ENCODE measurements at regions not wholly inside any gene's neighbourhood (a gene's known extent, or its start where the extent isn't known, plus 50 kb on each side); places are given as distances from the start of the nearest gene placed in this dataset.
A peak's percentile ranks its signal among the peaks of the same experiment; 100 is the strongest.

DNA sequence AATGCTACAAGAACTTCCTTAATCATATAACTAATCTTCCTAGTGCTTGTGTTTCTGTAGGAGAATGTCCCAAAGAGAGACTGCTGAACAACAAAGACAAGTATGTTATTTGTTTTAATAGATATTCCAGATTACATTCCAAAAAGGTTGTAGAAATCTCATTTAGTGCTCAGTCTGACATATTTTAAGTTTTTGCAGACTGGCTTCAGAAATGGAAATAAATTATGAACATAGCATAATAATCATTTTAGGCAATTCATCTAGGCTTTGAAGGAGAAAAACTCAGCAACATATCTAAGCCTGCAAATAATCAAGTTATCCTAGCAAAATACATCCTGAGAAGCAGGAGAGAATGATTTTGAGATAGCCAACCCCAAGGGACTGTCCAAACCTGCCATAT, 171.6 kb upstream of the CDH5 start:
- Histone ChIP-seq H3K36me3 (no peaks in the 10 kb centered on the region), H3K27ac (replicated peaks in 1 of 4) (no peak overlapping the region), H3K4me1 (peaks cover 0 to 7% (median 2%) of the 10 kb centered on the region in 4 donors), H3K27me3 (no peaks in the 10 kb centered on the region), H3K4me3 (no peak overlapping the region), H3K9me3 (no peaks in the 10 kb centered on the region)
- TF ChIP-seq EP300 (IDR thresholded peaks at IDR 0.05), result no peak
- TF ChIP-seq, protein P1, sequence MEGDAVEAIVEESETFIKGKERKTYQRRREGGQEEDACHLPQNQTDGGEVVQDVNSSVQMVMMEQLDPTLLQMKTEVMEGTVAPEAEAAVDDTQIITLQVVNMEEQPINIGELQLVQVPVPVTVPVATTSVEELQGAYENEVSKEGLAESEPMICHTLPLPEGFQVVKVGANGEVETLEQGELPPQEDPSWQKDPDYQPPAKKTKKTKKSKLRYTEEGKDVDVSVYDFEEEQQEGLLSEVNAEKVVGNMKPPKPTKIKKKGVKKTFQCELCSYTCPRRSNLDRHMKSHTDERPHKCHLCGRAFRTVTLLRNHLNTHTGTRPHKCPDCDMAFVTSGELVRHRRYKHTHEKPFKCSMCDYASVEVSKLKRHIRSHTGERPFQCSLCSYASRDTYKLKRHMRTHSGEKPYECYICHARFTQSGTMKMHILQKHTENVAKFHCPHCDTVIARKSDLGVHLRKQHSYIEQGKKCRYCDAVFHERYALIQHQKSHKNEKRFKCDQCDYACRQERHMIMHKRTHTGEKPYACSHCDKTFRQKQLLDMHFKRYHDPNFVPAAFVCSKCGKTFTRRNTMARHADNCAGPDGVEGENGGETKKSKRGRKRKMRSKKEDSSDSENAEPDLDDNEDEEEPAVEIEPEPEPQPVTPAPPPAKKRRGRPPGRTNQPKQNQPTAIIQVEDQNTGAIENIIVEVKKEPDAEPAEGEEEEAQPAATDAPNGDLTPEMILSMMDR (IDR thresholded peaks at IDR 0.05), result no peak
- intact Hi-C loops (cut with DNase I), result no loop called here
- no peak for DNase-seq (ENCODE audit: extremely low spot score)

DNA sequence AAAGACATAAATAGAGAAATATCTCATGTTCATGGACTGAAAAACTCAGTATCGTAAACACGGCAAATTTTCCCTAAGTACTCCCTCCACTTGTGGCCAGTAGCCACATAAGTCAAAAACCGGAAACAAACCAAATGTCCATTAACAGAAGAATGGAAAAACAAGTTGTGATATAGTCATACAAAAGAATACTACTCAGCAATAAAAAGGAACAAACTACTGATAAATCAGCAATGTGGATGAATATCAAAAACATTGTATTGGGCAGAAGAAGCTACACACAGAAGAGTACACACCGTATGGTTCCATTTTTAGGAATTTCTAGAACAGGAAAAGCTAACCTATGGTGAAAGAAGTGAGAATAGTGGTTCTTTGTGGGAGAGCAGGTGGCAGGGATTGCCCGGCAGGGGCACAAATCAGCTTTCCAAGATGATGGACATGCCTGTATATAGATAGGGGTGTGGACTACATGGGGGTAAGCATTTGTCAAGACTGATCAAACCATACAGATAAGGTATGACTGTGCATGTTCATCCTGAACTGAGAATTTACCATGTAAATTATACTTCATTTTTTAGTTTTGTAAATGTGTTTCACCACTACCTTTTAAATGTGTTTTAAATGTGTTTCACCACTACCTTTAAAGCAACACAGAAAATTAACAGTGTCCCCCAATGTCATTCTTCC, 172.8 kb upstream of the CDH5 start:
- Histone ChIP-seq H3K4me3 (no peak overlapping the region), H3K36me3 (no peaks in the 10 kb centered on the region), H3K9me3 (no peaks in the 10 kb centered on the region), H3K27me3 (no peaks in the 10 kb centered on the region), H3K27ac (replicated peaks in 1 of 4) (no peak overlapping the region), H3K4me1 (peaks cover 0 to 19% (median 11%) of the 10 kb centered on the region in 4 donors)
- TF ChIP-seq EP300 (IDR thresholded peaks at IDR 0.05) (no peak), POLR2AphosphoS5 (IDR thresholded peaks at IDR 0.05) (no peak), POLR2A (IDR thresholded peaks at IDR 0.05; ENCODE audit: low read depth) (no peak)
- TF ChIP-seq, protein P1 (IDR thresholded peaks at IDR 0.05), result no peak
- intact Hi-C loops (cut with DNase I), result no loop called here
- WGBS, result 91% methylated on average over 5 of the region's 5 CpGs
- peak; percentile 45 for DNase-seq (ENCODE audit: extremely low spot score)

DNA sequence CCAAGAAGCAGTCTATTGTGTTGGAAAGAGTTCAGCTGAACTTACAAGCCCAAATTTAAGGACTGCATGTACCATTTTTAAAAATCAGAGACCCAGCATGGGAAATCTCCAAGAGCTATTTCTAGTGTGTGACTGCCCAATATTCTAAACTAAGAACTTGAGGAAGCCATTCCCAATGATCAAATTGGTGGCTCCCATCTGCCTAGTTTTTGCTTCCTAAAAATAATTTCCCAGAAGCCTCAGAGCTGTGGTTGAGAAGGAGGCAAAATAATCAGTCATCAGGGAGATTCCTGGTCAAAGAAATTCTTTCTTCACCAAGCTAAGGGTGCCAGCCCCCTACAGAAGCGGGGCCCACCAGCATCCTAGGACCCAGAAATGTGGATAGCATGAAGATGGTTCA, 176.1 kb upstream of the CDH5 start:
- Histone ChIP-seq H3K4me1 (peaks cover 0 to 24% (median 13%) of the 10 kb centered on the region in 4 donors), H3K27ac (replicated peaks in 1 of 4) (no peak overlapping the region), H3K4me3 (no peak overlapping the region), H3K9me3 (no peaks in the 10 kb centered on the region), H3K27me3 (no peaks in the 10 kb centered on the region), H3K36me3 (no peaks in the 10 kb centered on the region)
- intact Hi-C loops (cut with DNase I), result no loop called here
- TF ChIP-seq EP300 (IDR thresholded peaks at IDR 0.05) (no peak), POLR2AphosphoS5 (IDR thresholded peaks at IDR 0.05) (no peak), POLR2A (IDR thresholded peaks at IDR 0.05; ENCODE audit: low read depth) (no peak)
- TF ChIP-seq, protein P1 (IDR thresholded peaks at IDR 0.05), result no peak
- WGBS, result 79% methylated on average over 1 of the region's 1 CpG
- DNase-seq (ENCODE audit: extremely low spot score), result peak; percentile 45

DNA sequence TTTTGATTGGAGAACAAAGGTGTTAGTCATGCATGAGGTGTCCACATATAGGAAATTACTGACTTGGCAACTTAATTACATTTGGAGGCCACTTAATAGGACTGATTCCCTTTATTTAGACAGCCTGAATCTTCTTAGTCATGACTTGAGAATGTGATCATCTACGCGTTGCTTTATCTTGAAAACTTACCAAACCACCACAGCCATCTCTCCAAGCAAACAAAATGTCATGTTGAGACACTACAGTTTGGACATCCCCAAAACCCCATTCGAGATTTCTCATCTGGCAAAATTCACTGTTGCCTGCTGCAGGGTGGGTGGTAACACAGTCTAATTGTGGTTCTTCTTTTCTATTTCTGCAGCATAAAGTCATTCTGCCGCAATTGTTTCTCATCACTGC, 176.5 kb upstream of the CDH5 start:
- Histone ChIP-seq H3K4me3 (no peak overlapping the region), H3K4me1 (peaks cover 0 to 24% (median 13%) of the 10 kb centered on the region in 4 donors), H3K36me3 (no peaks in the 10 kb centered on the region), H3K9me3 (no peaks in the 10 kb centered on the region), H3K27ac (replicated peaks in 1 of 4) (no peak overlapping the region), H3K27me3 (no peaks in the 10 kb centered on the region)
- TF ChIP-seq POLR2AphosphoS5 (IDR thresholded peaks at IDR 0.05), result no peak
- TF ChIP-seq POLR2A (IDR thresholded peaks at IDR 0.05; ENCODE audit: low read depth), result no peak
- TF ChIP-seq, protein P1 (IDR thresholded peaks at IDR 0.05), result no peak
- 67% methylated on average over 4 of the region's 4 CpGs for WGBS
- DNase-seq (ENCODE audit: extremely low spot score), result no peak
- intact Hi-C loops (cut with DNase I), result no loop called here
